D341Med (cell line): ENCODE measurements at regions not wholly inside any gene's neighbourhood (a gene's known extent, or its start where the extent isn't known, plus 50 kb on each side); places are given as distances from the start of the nearest gene placed in this dataset.

Source experiments
- DNase-seq: peaks from one replicate; pipeline ENCODE4 v3.0.0; 2012; ENCODE audit warnings: low spot score

DNA sequence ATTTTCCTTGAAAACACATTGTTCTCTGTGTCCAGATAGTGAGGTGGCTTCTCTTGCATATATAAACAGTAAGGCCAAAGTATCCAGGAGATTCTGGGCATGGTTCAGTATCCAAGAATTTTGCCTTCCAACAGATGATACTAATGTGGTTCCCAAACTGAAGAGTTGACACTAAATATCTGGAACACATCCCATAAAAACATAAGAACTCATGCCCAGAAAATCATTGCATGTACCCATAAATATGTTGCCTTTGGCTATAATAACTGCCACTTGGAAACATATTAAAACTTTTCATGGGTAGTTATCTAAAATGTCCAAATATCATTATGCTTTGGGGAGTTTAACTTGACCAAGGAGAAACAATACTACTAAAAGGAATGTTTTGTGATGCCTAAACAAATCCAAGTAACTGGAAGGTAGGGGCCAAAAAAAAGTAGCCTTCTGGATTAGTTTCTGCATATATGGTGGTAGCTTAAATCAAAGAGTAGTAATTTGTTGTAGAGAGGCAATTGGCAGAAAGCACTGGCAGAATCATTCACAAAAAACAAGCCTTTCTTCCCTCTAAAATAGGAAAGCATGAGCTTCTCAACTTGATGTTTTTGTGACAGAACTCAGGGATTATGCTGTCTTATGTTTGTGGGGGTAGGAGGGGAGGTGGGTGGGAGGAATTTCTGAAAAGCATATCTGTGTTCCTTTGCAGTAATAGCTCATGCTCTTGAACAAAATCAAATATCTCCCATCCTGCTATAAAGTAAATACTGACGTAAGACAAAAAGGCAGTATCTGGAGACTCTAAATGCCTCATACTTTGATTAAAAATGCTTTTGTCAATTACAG lies 753.9 kb downstream of the TUSC7 start:
- DNase-seq, result no peak

DNA sequence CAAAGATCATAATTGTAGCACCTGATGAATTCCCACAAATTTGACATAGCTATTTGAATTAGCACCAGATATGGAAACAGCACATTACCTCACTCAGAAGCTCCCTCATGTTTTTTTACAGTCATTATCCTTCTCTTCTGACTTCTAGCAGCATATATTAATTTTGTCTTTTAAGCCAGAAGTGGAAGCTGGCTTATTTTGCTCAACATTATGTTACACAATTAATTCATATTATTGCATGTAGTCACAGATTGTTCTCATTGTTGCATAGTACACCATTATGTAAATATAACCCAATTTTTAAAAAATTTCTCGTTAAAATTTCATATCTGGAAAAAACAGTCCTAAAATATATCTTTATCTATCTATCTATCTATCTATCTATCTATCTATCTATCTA lies 762.3 kb downstream of the TUSC7 start:
- no peak for DNase-seq

DNA sequence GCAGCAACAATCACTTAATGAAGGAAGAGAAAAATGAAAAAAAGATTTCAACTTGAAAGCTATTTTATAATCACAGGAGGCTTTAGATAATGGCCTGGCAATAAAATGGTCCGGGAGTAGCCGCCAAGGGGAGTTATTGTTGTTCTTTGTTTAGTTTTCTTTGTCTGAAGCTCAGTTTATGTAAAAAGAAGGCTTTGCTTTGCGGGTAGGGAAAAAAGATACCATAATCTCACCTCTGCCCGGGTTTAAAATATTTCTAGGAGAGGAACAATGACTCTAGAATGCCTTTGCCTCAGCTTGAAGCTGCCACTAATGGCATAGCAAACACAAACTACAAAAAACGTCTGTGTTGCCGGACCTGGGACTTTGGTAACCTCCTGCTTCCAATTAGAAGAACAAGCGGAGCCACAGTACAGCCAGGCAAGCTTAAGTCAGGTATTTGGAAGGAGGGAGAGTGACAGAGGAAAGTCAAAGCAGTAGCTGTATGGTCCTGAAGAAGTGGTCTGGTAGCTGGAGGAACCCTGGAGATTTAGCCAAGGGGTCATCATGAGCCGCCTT lies 764.5 kb downstream of the TUSC7 start:
- no peak for DNase-seq

DNA sequence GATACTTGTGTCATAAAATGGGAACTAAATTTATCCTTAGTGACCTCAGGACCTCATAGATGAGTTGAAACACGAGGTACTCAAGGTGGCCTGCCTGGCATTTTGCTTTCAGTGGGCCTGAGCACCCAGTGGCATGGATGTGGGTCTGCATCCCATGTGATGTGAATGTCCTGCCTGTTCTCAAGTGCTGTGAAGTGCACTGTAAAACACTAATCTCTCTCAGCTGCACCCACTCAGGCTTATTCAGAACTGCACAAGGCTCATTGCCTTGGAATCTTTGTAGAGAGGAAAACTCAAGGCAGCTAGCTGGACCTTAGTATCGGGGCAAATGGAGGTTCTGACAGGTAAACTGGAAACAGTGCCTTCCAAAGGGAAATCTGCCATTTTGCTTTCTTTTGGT lies 767.0 kb downstream of the TUSC7 start:
- DNase-seq, result no peak

DNA sequence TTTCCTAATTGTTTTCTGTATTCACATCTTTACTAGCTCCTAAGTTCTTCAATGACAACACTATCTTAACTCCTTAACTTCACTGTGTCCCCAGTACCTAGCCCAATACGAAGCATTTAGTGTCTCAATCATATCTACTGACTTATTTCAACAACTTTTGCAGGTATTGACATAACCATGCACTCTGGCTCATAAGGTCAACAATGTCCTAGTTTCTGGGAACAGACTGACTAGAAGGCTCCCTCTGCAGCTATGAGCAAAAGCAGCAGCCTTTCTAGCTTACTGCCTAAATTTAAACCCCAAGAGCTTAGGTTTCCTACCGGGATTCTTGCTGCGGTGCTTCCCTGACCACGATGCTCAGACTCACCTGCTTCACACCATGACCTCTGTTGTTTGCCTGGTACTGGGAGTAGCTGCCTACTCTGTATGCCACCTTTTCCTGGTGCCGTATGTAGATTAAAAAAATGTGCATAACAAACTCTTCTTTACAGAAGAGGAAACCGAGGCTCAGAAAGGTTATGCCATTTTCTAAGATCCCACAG lies 767.7 kb downstream of the TUSC7 start:
- no peak for DNase-seq

DNA sequence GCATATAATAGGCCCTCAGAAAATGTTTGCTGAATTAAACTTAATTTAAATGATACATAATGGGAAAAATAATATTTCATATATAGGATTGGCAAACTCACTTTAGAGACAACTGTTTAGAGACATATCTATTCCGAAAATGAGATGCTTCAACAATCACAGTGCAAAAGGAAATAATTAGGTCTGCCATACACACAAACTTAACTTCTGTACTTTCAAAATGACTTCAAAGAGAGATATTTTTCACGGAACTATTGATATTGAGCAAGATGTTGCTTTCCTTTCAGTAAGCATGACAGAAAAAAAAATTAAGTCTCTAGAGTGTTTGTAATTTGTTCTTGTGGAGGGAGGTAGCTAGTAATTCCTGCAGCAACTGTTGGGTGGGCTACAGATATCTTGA lies 769.5 kb downstream of the TUSC7 start:
- DNase-seq, result no peak

DNA sequence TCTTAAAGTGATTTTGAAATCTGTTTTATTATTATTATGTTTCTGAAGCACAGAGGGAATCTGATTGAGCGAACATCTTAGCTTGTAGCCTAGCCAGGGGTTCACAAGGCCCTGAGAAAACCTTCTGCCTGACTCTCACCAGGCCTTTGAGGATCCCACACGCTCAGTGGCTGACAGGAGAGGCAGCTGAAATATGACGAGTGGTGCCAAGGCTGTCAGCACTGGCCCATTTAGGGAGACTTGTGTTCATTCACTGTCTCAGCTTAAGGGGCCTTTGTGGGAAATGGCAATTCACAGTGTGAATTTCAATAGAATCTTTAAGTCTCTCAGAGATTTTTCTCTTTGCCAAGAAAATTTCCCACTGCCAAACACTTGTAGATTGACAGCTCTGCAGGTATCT lies 770.9 kb downstream of the TUSC7 start:
- DNase-seq, result no peak

DNA sequence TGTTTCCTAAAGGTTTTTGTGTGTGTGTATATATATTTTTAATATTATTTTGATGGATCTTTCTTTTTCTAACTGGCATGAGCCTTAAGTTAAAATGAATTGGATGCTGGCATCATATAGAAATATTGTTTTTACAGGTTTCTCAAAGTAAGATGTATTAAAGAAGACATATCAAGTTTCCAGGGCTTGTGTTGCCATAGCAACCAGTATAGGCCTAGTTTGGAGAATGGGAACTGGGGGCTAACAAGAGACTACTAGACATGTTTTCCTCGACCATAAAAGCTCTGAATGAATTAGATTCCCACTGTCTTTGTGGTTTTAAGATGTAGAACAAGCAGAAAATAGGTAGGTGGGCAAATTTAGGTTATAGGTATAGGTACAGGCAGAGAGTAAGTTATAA lies 771.4 kb downstream of the TUSC7 start:
- no peak for DNase-seq

DNA sequence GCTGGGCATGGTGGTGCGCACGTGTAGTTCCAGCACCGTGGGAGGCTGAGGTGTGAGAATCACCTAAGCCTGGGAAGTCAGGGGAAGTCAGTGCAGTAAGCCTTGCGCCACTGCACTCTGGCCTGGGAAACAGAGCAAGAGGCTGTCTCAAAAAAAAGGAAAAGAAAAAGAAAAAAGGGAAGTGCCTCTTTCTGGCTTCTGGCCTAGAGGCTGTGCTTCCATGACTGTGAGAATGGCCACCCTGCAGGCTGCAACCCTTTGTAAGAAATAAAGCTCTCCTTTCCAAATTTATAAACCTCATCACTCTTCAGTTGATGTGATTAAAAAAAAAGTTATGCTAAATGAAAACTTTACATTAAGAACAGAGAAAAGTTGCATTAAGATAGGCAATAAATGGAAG lies 774.3 kb downstream of the TUSC7 start:
- DNase-seq, result no peak

DNA sequence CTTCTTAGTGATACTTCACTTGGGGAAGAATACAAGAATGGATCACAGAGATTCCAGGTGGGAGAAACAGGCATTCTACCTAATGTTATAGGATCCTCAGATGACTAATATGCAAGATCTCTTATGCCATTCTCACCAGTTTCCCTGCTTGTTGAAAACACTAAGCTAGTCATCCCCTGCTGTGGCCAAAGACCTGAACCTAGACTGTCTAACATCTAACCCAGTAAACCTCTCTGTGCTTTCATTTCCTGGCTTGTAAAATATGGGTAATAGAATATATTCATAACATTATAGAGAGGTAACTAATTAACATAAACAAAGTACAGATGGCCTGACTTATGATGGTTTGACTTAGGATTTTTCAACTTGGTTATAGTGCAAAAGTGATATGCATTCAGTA lies 776.3 kb downstream of the TUSC7 start:
- no peak for DNase-seq

DNA sequence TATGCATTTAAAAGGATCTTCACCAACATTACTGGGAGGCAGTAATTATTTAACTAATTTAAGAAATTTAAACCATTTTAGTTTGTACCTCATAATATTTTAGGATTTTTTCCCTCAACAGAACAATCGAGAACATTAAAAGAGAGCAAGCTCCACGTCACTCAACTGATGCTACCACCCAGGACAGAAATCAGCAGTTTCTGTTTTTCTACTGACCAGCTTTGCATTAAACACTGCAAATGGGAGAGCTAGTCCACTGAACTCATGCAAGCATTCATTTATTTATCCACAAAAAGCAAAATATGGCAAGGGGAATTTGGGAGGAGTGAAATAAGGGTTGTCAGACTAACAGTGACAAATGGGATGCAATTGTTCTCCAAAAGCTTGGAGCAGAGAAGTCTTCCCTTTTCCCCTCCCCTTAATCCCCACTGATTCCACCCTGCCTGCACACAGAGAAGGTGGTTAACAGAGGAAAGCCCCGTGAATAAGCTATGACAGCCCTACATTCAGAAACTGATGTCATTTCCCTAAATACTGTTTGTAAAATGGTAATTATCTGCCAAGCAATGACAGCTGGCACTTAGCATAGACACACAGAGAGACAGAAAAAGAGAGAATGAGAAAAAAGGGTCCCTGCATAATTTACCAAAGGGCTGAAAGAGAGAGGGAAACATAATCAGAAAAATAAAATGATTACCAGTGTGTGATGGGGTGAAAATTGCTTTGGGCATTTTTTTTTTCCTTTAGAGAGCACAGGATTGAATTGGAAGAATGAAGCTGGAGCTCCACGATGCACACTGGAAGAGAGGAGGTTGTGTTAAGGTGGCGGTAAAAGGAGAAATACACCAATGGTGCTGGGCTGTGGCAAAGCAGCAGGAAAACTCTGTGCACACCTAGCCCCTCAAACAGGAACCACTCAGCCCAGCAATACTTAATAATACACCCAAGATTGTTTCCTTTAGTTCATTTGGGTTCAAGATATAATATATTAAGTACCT lies 777.4 kb downstream of the TUSC7 start:
- DNase-seq, result no peak

DNA sequence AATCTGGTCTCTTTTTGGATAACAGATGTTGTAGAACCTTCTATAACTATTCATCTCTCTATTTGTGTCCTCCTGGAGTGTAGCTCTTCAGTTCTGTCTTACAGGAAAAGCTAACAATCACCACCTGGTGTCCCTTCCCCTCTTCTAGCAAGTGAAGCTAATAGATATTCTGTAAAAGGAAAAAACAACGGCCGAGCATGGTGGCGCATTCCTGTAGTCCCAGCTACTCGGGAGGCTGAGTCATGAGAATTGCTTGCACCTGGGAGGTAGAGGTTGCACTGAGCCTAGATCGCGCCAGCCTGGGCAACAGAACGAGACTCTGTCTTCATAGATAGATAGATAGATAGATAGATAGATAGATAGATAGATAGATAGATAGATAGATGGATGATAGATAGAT lies 779.4 kb downstream of the TUSC7 start:
- no peak for DNase-seq

DNA sequence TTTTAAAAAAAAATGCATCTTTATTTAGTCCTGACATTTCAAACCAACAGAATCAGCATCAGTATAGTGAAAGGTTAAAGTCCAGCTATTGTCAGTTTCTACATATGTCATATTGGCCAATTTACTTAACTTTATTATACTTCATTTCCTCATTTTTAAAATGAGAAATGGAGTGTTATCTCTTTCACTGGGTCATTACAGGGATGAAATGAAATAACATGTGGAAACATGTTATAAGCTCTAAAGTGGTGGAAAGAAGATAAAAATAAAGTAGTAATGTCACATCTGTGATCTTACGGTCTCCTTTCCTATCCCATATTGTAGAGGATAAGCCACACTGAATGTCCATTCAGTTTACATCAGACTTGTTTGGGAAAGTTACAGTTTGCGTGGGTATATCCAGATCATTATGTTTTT lies 780.1 kb downstream of the TUSC7 start:
- DNase-seq, result no peak

DNA sequence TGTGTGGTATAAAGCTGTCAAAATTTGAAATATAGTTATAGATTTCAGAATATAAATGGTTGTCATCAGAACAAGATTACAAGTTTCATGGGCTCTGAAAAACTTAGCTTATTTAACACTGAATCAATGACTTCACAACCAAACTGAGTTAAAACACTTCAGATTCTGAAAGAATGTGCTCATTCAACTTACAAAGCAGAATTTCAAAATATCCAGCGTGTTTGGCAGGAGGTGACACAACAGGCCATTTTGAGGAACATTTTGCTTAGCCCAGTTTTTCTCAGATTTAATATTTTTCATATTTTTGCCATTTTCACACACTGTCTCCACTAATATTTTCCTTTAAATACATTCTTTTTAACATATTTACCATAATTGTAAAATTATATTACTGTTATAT lies 781.1 kb downstream of the TUSC7 start:
- no peak for DNase-seq

DNA sequence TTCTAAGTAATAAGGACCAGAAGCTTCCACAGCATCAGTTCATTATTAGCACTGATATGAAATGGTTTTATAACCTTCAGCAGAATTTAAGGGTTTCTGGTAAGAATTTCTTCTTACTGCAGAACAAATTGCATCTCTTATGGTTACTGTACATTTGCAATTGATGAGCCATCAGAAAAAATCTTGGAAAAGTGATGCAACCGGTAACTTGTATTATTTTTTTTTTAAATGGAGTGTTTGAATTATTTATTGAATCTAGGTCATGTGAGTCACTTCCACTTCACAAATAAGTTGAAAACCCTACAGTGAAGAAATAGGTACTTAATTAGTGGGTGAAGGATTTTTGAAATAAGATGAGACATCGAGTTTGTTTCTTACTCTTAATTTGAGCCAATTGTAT lies 786.0 kb downstream of the TUSC7 start:
- no peak for DNase-seq

DNA sequence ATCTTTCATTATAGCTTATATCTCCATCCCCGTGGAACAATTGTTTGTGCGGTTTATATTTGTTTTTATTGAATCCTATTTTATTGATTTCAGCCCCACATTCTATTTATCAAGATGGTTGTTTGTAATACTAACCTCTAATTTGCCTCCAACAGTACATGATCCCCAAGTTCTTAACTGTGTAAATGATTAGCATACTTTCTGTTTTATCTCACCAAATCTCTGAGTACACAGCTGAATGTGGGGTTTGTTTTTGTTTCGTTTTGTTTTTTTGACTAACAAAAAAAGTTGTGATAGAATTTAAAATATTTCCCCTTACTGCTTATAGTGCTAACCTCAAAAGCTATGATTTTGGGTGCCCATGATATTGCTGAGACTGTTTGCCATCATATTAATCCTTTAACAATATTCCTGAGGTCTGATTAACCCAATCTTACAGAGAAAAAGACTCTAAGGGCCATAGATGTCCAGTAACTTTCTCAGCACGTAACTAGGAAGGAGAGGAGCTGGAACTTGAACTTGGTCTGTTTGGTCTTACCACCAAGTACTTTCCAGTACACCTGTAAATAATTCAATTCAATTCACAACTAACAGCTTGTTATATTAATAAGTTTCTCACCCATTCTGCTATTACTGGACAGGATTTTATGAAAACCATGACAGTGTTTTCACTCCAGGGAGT lies 789.8 kb downstream of the TUSC7 start:
- no peak for DNase-seq

DNA sequence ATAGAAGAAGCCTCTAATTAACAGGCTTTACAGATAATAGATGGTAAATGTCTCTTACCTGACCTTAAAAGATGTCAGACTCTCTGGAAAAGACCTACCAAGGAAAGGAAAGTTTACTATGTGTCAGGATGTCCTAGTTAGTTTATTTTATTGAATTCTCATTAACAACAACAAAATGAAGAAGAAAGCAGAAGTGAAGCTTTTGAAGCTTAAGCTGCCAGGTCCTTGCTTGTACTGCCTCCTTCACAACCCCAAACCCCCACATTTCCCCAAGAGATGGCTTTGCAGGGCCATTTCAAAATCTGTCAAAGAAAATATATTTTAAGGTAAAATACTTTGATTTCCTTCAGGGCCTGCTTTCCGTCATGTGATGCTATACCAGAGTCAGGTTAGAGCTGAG lies 798.4 kb downstream of the TUSC7 start:
- no peak for DNase-seq

DNA sequence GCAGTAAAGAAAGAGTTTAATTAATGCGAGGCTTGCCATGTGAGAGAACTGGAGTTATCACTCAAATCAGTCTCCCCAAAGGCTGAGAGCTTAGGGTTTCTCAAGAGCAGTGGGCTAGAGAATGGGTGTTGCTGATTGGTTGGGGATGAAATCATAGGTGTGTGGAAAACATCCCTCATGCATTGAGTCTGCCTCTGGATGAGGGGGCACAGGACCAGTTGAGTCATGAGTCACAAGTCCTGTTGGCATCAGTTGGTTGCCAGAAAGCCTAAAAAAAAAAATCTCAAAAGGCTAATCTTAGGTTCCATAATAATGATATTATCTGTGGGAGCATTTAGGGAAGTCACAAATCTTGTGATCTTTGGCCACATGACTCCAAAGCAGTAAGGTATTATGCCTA lies 800.3 kb downstream of the TUSC7 start:
- DNase-seq, result no peak

DNA sequence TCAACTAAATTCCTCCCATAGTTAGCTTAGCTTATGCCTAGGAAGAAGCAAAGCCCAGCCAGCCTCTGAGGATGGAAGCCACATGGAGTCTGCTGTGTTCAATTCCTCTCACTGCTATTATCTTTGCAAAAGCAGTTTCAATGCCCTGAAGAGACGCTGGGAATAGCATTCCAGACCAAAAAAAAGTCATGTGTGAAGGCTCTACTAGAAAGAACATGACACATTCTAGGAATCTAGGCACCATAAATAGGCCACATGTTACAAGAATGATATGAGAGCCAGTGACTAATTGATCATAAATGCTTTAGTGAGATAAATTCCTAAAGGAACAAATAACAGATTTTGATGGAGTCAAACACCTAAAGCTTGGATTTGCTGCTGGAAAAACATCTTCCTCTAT lies 800.8 kb downstream of the TUSC7 start:
- no peak for DNase-seq

DNA sequence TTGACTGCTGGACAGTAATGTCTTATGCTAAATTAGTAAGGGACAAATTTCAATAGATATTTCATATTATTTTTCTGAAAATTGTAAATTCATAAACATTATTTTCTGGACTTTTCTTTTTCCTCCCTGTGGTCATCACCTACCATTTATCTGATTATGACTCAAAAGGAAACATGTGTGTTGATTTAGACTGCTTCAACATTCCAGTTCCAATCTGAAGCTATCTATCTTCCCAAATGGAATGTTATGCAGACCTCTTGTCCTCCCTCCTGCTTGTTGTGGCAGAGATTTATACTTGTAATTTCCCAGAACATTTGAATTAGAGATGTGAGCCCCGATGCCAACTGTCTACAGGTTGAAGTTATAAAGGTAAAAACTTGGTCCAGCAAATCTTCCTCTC lies 803.4 kb downstream of the TUSC7 start:
- no peak for DNase-seq

DNA sequence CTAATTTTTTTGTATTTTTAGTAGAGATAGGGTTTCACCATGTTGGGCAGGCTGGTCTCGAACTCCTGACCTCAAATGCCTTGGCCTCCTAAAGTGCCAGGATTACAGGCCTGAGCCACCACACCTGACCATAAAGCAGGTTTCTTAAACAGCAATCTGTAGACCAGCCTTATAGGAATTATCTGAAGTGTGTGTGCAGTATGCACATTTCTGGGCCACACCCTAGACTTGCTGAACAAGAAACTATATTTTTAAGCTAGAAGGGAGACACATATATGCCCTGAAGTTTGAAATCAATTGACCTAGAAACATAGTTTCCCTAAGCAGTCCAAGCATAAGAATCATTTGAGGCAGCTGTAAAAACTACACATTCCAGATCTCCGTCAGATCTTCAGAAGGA lies 805.7 kb downstream of the TUSC7 start:
- no peak for DNase-seq

DNA sequence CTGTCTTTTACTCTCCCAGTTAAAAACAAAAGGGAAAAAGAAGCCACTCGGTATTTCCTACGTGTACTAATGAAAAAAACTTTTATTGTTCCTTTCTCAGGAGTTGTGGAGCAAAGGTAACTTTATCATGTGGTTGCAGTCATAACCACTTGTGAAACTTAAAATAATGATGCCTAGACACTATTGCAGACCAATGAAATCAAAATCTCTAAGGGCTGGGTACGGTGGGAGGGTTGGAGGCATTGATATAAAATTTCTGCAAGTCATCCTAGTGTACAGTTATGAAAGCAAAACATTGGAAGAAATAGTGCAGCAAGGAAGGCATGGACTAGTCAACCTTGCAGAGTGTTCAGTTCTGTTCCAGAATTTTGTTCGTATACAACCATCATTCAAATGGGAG lies 808.8 kb downstream of the TUSC7 start:
- no peak for DNase-seq
